Stimulated activated CD4-positive, alpha-beta T cell treated with anti-CD3 and anti-CD28 coated beads, TNF-alpha, amount 100 ng/mL, for 24 hours (primary cell): ENCODE measurements at regions not wholly inside any gene's neighbourhood (a gene's known extent, or its start where the extent isn't known, plus 50 kb on each side); places are given as distances from the start of the nearest gene placed in this dataset.
"Not testable (repeated sequence)": the region's sequence is repeated elsewhere in the genome, so short reads cannot be mapped to it uniquely, and the experiment has no call there.

Experiments
- DNase-seq, 3 experiments: peaks; one replicate each; pipeline ENCODE4 v3.0.0-alpha.2; 2020; ENCODE audit warnings: low read depth in 3 of 3

- no peak for DNase-seq
Observed at GRCh38 chr1:117707371-117707770, 101.5 kb downstream of the TENT5C start.

- no peak for DNase-seq
Observed at GRCh38 chr1:117708323-117709248, 102.7 kb downstream of the TENT5C start.

GRCh38 chr1:117709249-117709691 is 103.4 kb downstream of the TENT5C start:
- DNase-seq: no peak

- DNase-seq: no peak
Observed at GRCh38 chr1:117710710-117711109, 104.9 kb downstream of the TENT5C start.

- DNase-seq: no peak
Observed at GRCh38 chr1:117712621-117713020, 106.8 kb downstream of the TENT5C start.

- no peak for DNase-seq
Observed at GRCh38 chr1:117714546-117714945, 108.7 kb downstream of the TENT5C start.

GRCh38 chr1:117716030-117716429 is 110.2 kb downstream of the TENT5C start:
- DNase-seq: not testable (repeated sequence)

GRCh38 chr1:117717980-117718379 is 112.1 kb downstream of the TENT5C start:
- DNase-seq: not testable (repeated sequence)

GRCh38 chr1:117718596-117718995 is 112.7 kb downstream of the TENT5C start:
- DNase-seq: not testable (repeated sequence)

- no peak for DNase-seq
Observed at GRCh38 chr1:117719004-117719403, 113.2 kb downstream of the TENT5C start.

GRCh38 chr1:117732065-117732797 is 126.4 kb downstream of the TENT5C start:
- no peak for DNase-seq

GRCh38 chr1:117732956-117733355 is 127.1 kb downstream of the TENT5C start:
- DNase-seq: no peak

GRCh38 chr1:117734403-117734802 is 128.6 kb downstream of the TENT5C start:
- DNase-seq: no peak

GRCh38 chr1:117735045-117735992 is 129.5 kb downstream of the TENT5C start:
- no peak for DNase-seq

- DNase-seq: no peak
Observed at GRCh38 chr1:117739504-117739903, 133.7 kb downstream of the TENT5C start.

- DNase-seq: no peak
Observed at GRCh38 chr1:117740496-117740895, 134.6 kb downstream of the TENT5C start.

GRCh38 chr1:117746565-117746964 is 140.7 kb downstream of the TENT5C start:
- DNase-seq: not testable (repeated sequence)

- no peak for DNase-seq
Observed at GRCh38 chr1:117747605-117748004, 141.8 kb downstream of the TENT5C start.

GRCh38 chr1:117751321-117751720 is 145.5 kb downstream of the TENT5C start:
- DNase-seq: no peak

GRCh38 chr1:117752661-117753060 is 146.8 kb downstream of the TENT5C start:
- no peak for DNase-seq

- DNase-seq: no peak
Observed at GRCh38 chr1:117753232-117753631, 147.4 kb downstream of the TENT5C start.

- DNase-seq: no peak
Observed at GRCh38 chr1:117753652-117754051, 147.8 kb downstream of the TENT5C start.
